ENCODE measurements at regions not wholly inside any gene's neighbourhood (a gene's known extent, or its start where the extent isn't known, plus 50 kb on each side); places are given as distances from the start of the nearest gene placed in this dataset.
"Not testable (repeated sequence)": the region's sequence is repeated elsewhere in the genome, so short reads cannot be mapped to it uniquely, and the experiment has no call there.

DNA sequence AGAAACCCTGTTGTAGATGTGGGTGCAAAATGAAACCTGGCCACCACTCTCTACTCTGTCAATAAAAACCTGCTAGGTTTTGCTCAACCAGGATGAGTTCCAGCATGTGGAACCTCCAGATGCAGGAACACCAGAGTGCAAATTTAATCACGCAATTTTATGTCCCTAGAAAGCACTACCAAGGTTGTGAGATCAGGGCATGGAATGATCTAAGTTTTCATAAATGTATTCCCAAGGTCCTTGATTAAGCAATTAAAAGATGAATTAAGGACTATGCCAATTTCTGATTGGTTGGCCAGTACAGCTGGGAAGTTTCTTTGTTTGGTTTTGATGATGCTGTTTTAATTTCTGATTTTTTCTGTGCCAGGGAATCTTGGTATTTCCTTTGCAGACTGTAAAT, 179.2 kb downstream of the KCNS3 start:
- DNase-seq (ENCODE audit: insufficient read length) (no peak), FAIRE-seq (no peak)
- TF ChIP-seq TAF1 (IDR thresholded peaks at IDR 0.05; ENCODE audit: borderline replicate concordance, low read depth, low read length): no peak
- TF ChIP-seq POLR2AphosphoS5 (IDR thresholded peaks at IDR 0.05; ENCODE audit: low read depth, low read length): no peak

DNA sequence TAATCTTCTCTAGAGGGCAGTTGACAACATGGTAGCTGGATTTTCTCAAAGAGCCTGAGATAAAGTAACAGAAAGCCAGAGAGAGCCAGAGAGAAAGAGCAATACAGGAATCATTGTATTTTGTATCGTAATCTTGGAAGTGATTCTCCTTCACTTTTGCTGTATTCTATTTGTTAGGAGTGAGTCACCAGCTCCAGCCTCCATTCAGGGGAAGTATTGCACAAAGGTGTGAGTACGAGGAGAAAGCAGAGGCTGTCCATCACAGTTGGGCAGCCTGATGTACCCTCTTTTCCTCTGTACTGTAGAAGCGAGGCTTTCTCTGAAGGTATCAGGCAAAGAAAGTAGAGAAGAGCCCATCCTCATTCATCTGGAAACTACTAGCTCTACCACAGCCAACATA, 176.8 kb downstream of the KCNS3 start:
- DNase-seq (ENCODE audit: insufficient read length) (no peak), FAIRE-seq (no peak)
- TF ChIP-seq POLR2AphosphoS5 (IDR thresholded peaks at IDR 0.05; ENCODE audit: low read depth, low read length) (no peak), TAF1 (IDR thresholded peaks at IDR 0.05; ENCODE audit: borderline replicate concordance, low read depth, low read length) (no peak), POLR2A (IDR thresholded peaks at IDR 0.05; ENCODE audit: low read depth, low read length) (no peak)

GRCh38 chr2:18050001-18050400, 171.5 kb downstream of the KCNS3 start:
- TF ChIP-seq TAF1 (IDR thresholded peaks at IDR 0.05; ENCODE audit: borderline replicate concordance, low read depth, low read length) (no peak), POLR2A (IDR thresholded peaks at IDR 0.05; ENCODE audit: low read depth, low read length) (no peak), POLR2AphosphoS5 (IDR thresholded peaks at IDR 0.05; ENCODE audit: low read depth, low read length) (no peak)
- FAIRE-seq (no peak), DNase-seq (ENCODE audit: insufficient read length) (no peak)

DNA sequence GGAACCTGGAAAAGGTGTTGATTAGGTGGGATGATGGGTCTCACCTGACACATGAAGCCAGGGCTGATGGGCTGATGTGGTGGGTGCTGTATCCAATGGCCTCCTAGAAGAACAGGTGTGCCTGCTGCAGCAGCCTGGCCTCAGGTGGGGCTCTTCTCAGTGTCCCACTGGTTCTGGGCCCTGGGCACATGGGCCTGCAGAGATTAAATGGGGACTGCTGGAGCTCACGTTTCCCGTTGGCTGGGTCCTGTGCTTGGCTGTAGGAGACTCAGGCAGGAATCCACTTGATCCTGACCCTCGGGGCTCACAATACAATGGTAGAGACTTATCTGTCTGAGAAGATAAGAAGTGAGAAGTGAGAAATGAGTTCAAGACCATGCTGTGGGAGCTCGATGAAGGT, 170.9 kb downstream of the KCNS3 start:
- no peak for DNase-seq (ENCODE audit: insufficient read length)
- FAIRE-seq: no peak
- TF ChIP-seq POLR2A (IDR thresholded peaks at IDR 0.05; ENCODE audit: low read depth, low read length) (no peak), TAF1 (IDR thresholded peaks at IDR 0.05; ENCODE audit: borderline replicate concordance, low read depth, low read length) (no peak), POLR2AphosphoS5 (IDR thresholded peaks at IDR 0.05; ENCODE audit: low read depth, low read length) (no peak)

- no peak for DNase-seq (ENCODE audit: insufficient read length)
- no peak for FAIRE-seq
- no peak for TF ChIP-seq POLR2A (IDR thresholded peaks at IDR 0.05; ENCODE audit: low read depth, low read length)
- no peak for TF ChIP-seq POLR2AphosphoS5 (IDR thresholded peaks at IDR 0.05; ENCODE audit: low read depth, low read length)
- no peak for TF ChIP-seq TAF1 (IDR thresholded peaks at IDR 0.05; ENCODE audit: borderline replicate concordance, low read depth, low read length)
Observed at GRCh38 chr2:18047896-18048657, 169.6 kb downstream of the KCNS3 start.

DNA sequence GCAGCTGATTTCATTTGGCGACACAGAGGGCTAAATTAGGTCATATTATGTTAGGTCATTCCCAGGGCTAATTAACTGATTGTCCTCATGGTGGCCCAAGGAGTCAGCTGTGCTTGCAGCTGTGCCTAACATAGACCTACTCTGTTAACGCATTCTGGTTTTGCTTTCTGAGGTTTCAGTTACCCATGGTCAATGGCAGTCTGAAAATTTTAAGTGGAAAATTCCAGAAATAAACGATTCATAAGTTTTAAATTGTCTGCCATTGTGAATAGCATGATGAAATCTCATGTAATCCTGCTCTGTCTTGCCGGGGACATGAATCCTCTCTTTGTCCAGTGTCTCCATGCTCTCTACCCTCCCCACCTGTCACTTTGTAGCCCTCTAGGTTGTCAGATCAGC, 168.7 kb downstream of the KCNS3 start:
- FAIRE-seq (no peak), DNase-seq (ENCODE audit: insufficient read length) (no peak)
- TF ChIP-seq TAF1 (IDR thresholded peaks at IDR 0.05; ENCODE audit: borderline replicate concordance, low read depth, low read length) (no peak), POLR2A (IDR thresholded peaks at IDR 0.05; ENCODE audit: low read depth, low read length) (no peak), POLR2AphosphoS5 (IDR thresholded peaks at IDR 0.05; ENCODE audit: low read depth, low read length) (no peak)

DNA sequence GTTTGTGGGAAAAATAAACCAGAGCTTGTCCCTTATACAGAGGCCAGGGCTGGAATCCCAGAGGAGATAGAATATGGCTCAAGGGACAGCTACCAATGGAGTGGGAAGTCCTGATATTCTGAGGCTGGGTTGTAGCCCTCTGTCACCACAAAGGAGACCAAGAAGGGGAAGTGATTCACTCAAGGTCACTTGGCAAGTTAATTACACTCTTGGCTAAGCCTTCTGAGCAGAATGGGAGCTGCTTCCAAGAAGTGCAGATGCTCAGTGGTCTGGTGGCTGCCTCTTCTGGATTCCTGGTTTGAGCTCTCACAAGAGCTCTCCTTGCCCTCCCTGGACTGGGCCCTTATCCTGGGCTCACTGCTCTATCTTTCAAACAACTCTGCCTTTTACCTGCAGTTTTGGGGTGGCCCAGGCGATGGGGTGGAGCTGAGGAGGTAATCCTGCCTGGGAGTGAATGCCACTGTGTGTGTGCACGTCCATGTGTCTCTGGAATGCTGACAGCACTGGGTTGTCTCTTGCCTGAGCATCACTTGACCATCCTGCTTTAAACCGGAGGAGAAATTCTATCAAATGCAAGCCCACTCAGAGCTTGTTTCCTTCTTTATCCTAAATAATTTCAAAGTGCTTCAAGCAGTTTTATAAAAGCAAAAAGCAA, 168.2 kb downstream of the KCNS3 start:
- TF ChIP-seq POLR2AphosphoS5 (IDR thresholded peaks at IDR 0.05; ENCODE audit: low read depth, low read length) (no peak), TAF1 (IDR thresholded peaks at IDR 0.05; ENCODE audit: borderline replicate concordance, low read depth, low read length) (no peak), POLR2A (IDR thresholded peaks at IDR 0.05; ENCODE audit: low read depth, low read length) (no peak)
- FAIRE-seq (no peak), DNase-seq (ENCODE audit: insufficient read length) (no peak)

DNA sequence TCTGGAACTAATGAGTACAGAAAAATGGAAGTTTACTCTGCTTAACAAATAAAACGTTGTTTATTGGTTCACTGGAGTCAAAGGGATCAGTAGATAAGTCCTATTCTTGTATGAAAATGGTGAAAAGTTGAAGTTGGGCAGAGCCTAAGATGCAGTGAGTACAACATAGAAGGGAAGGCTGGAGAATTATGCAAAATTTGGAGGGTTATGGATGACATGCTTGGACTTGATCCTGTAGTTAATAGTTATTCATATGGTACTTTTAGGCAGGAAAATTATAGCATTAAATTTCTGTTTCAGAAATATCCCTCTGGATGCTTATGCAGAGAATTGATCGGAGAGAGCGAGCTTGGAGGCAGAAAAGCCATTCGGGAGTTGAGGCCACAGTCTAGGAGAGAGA, 167.6 kb downstream of the KCNS3 start:
- no peak for TF ChIP-seq POLR2A (IDR thresholded peaks at IDR 0.05; ENCODE audit: low read depth, low read length)
- TF ChIP-seq TAF1 (IDR thresholded peaks at IDR 0.05; ENCODE audit: borderline replicate concordance, low read depth, low read length): no peak
- no peak for TF ChIP-seq POLR2AphosphoS5 (IDR thresholded peaks at IDR 0.05; ENCODE audit: low read depth, low read length)
- DNase-seq (ENCODE audit: insufficient read length) (no peak), FAIRE-seq (no peak)

GRCh38 chr2:18045230-18045629, 166.8 kb downstream of the KCNS3 start:
- TF ChIP-seq POLR2A (IDR thresholded peaks at IDR 0.05; ENCODE audit: low read depth, low read length): no peak
- no peak for TF ChIP-seq POLR2AphosphoS5 (IDR thresholded peaks at IDR 0.05; ENCODE audit: low read depth, low read length)
- no peak for TF ChIP-seq TAF1 (IDR thresholded peaks at IDR 0.05; ENCODE audit: borderline replicate concordance, low read depth, low read length)
- no peak for DNase-seq (ENCODE audit: insufficient read length)
- FAIRE-seq: no peak

GRCh38 chr2:18017381-18017780, 138.9 kb downstream of the KCNS3 start:
- DNase-seq (ENCODE audit: insufficient read length); FAIRE-seq: not testable (repeated sequence)

DNA sequence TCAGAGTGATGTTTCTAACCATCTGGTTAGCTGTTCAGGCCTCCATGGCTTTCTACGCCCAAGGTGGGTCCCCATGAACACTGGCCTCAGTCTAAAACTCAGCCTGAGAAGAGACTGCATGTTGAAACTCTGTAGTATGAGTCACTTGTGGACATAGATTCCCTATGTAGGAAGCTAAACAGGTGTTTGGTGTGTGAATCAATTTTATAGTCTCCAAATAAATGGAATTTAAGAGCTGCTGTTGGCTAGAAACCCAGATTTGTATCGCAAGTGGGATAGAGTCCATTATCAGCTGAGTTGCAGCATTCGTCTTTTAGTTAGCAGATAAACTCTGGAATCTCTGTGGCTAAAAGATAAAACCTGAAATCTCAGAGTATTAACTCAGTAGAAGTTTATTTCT, 131.4 kb downstream of the KCNS3 start:
- FAIRE-seq (no peak), DNase-seq (ENCODE audit: insufficient read length) (no peak)
- TF ChIP-seq POLR2AphosphoS5 (IDR thresholded peaks at IDR 0.05; ENCODE audit: low read depth, low read length): no peak

- FAIRE-seq (no peak), DNase-seq (ENCODE audit: insufficient read length) (no peak)
- TF ChIP-seq POLR2A (IDR thresholded peaks at IDR 0.05; ENCODE audit: low read depth, low read length): no peak
- no peak for TF ChIP-seq TAF1 (IDR thresholded peaks at IDR 0.05; ENCODE audit: borderline replicate concordance, low read depth, low read length)
- TF ChIP-seq POLR2AphosphoS5 (IDR thresholded peaks at IDR 0.05; ENCODE audit: low read depth, low read length): no peak
Observed at GRCh38 chr2:18005411-18005810, 126.9 kb downstream of the KCNS3 start.
